GM12878 (cell line): ENCODE measurements at regions not wholly inside any gene's neighbourhood (a gene's known extent, or its start where the extent isn't known, plus 50 kb on each side); places are given as distances from the start of the nearest gene placed in this dataset.

Experiments
- ATAC-seq: fragments of 200-7000 bp; cut with Tn5 transposase; 3 replicates; pipeline ENCODE4 v1.9.1; 2020; ENCODE audit warnings: mild to moderate bottlenecking, moderate library complexity
- BruUV-seq: library from RNA; stranded (reverse); fragments of 400-500 nt; replicated peaks from 2 replicates; lab custom pipeline; 2021; lab: Mats Ljungman, UMichigan
- CTCF ChIA-PET: fragments of 300-600 bp; sonication (Branson Sonifier 250); formaldehyde crosslinking; extraction: SDS; loops from one replicate; lab custom pipeline; 2021; ENCODE audit warnings: inconsistent platforms; lab: Yijun Ruan, JAX
- POLR2A ChIA-PET: fragments of 350-600 bp; formaldehyde crosslinking; extraction: SDS; loops from one replicate; lab custom pipeline; 2021; ENCODE audit warnings: inconsistent platforms; lab: Charles Lee
- RAD21 ChIA-PET: fragments of 300-600 bp; sonication (Branson Sonifier 250); formaldehyde crosslinking; loops from one replicate; lab custom pipeline; 2023; ENCODE audit warnings: antibody characterized with exemption; ENCODE audit not compliant: unreplicated experiment; lab: Charles Lee
- SMC1A ChIA-PET: fragments of 300-600 bp; sonication (Branson Sonifier 250); formaldehyde crosslinking; loops from one replicate; lab custom pipeline; 2023; ENCODE audit not compliant: unreplicated experiment, uncharacterized antibody; lab: Charles Lee
- DNase-seq: peaks from one replicate; pipeline ENCODE4 v3.0.0-alpha.2; 2011; ENCODE audit warnings: low read depth, low spot score
- FAIRE-seq: peaks from 3 replicates; lab custom pipeline; 2011; peaks lifted over from hg19 to GRCh38; lab: Jason Lieb, UNC
- H2AFZ ChIP-seq: 2 replicates; pipeline ENCODE4 v1.6.0; 2011; ENCODE audit warnings: low read depth, low read length, control low read depth; ENCODE audit not compliant: control insufficient read depth
- H3K27ac ChIP-seq: 2 replicates; pipeline ENCODE4 v1.5.1; 2011; ENCODE audit warnings: control low read depth; ENCODE audit not compliant: control insufficient read depth, insufficient read depth
- H3K27me3 ChIP-seq, 2 experiments: replicated peaks in 1 of 2; 2 replicates each; pipeline versions ENCODE4 v1.6.0 to v1.6.1; 2011; ENCODE audit warnings: low read length in 1 of 2; ENCODE audit not compliant: control insufficient read depth in 2 of 2, insufficient read depth in 2 of 2
- H3K36me3 ChIP-seq, 2 experiments: 2 replicates each; pipeline ENCODE4 v1.5.1; 2011; ENCODE audit warnings: low read length in 1 of 2; ENCODE audit not compliant: control insufficient read depth in 2 of 2, insufficient read depth in 2 of 2
- H3K4me1 ChIP-seq: 2 replicates; pipeline ENCODE4 v1.6.1; 2011; ENCODE audit warnings: mild to moderate bottlenecking, low read length, moderate library complexity, mixed read lengths; ENCODE audit not compliant: control insufficient read depth, insufficient read depth
- H3K4me2 ChIP-seq: 2 replicates; pipeline ENCODE4 v1.6.0; 2011; ENCODE audit warnings: control low read depth; ENCODE audit not compliant: control insufficient read depth, insufficient read depth
- H3K4me3 ChIP-seq: fragments of 200-600 bp; sonication (generic); 2 replicates; pipeline ENCODE4 v1.5.1; 2016
- H3K79me2 ChIP-seq: 2 replicates; pipeline ENCODE4 v1.6.0; 2011; ENCODE audit warnings: low read length; ENCODE audit not compliant: control insufficient read depth, insufficient read depth
- H3K9ac ChIP-seq: 2 replicates; pipeline ENCODE4 v1.8.0; 2011; ENCODE audit warnings: low read length, control low read depth, mixed read lengths; ENCODE audit not compliant: control insufficient read depth, insufficient read depth
- H3K9me3 ChIP-seq: replicated peaks from 3 replicates; pipeline ENCODE4 v1.5.1; 2011; ENCODE audit warnings: mild to moderate bottlenecking, low read length; ENCODE audit not compliant: control insufficient read depth, insufficient read depth
- H4K20me1 ChIP-seq: 2 replicates; pipeline ENCODE4 v1.6.0; 2011; ENCODE audit not compliant: control insufficient read depth, insufficient read depth
- CBX3 ChIP-seq: fragments of 200-600 bp; sonication (generic); IDR thresholded peaks from 2 replicates; pipeline ENCODE4 v1.6.1; 2016; ENCODE audit warnings: low read depth, borderline replicate concordance
- CEBPB ChIP-seq, 2 experiments: fragments of 150-350 bp in 1 of 2; IDR thresholded peaks; 2 replicates each; pipeline ENCODE4 v1.6.1; 2012 to 2014; ENCODE audit warnings: low read depth in 2 of 2, low read length in 2 of 2, borderline replicate concordance in 1 of 2, inconsistent platforms in 1 of 2
- ETV6 ChIP-seq, 2 experiments: fragments of 450-650 bp in 1 of 2; IDR thresholded peaks in 1 of 2; conservative IDR thresholded peaks in 1 of 2; 2 replicates each; pipeline ENCODE4 v1.6.1; 2014; ENCODE audit warnings: antibody characterized with exemption in 1 of 2, borderline replicate concordance in 1 of 2, low read depth in 1 of 2, mild to moderate bottlenecking in 1 of 2, moderate library complexity in 1 of 2
- FOS ChIP-seq: IDR thresholded peaks from 3 replicates; pipeline ENCODE4 v1.6.1; 2011; ENCODE audit warnings: borderline replicate concordance; ENCODE audit not compliant: insufficient read length; ENCODE audit errors: extremely low read depth
- HDAC6 ChIP-seq: fragments of 200-600 bp; sonication (generic); IDR thresholded peaks from one replicate; pipeline ENCODE4 v1.8.0; 2017; ENCODE audit warnings: antibody characterized with exemption; ENCODE audit not compliant: unreplicated experiment
- JUND ChIP-seq: IDR thresholded peaks from 2 replicates; pipeline ENCODE4 v1.6.1; 2012; ENCODE audit warnings: low read depth, mild to moderate bottlenecking, low read length, improper control_type of control experiment, moderate library complexity
- KAT2A ChIP-seq: conservative IDR thresholded peaks from 2 replicates; pipeline ENCODE4 v1.6.1; 2011; ENCODE audit warnings: low read depth, low read length; ENCODE audit not compliant: control insufficient read depth
- MYB ChIP-seq: fragments of 150-350 bp; IDR thresholded peaks from 2 replicates; pipeline ENCODE4 v1.6.1; 2014; ENCODE audit warnings: mild to moderate bottlenecking, low read depth, low read length, borderline replicate concordance
- SREBF1 ChIP-seq: IDR thresholded peaks from 2 replicates; pipeline ENCODE4 v1.6.1; 2012; ENCODE audit warnings: mild to moderate bottlenecking, low read length
- SRF ChIP-seq, 2 experiments: IDR thresholded peaks; 2 replicates each; pipeline ENCODE4 v1.6.1; 2011; ENCODE audit warnings: low read depth in 2 of 2, low read length in 2 of 2, mild to moderate bottlenecking in 1 of 2, moderate library complexity in 1 of 2
- STAT1 ChIP-seq: fragments of 450-650 bp; conservative IDR thresholded peaks from 2 replicates; pipeline ENCODE4 v1.6.1; 2014; ENCODE audit warnings: antibody characterized with exemption, mild to moderate bottlenecking
- SUPT20H ChIP-seq: IDR thresholded peaks from 2 replicates; pipeline ENCODE4 v1.6.1; 2011; ENCODE audit warnings: low read depth, mild to moderate bottlenecking, low read length, moderate library complexity, borderline replicate concordance; ENCODE audit not compliant: control insufficient read depth
- TBL1XR1 ChIP-seq: IDR thresholded peaks from 2 replicates; pipeline ENCODE4 v1.6.1; 2012; ENCODE audit warnings: low read depth, low read length, improper control_type of control experiment
- YY1 ChIP-seq: IDR thresholded peaks from 2 replicates; pipeline ENCODE4 v1.6.1; 2011; ENCODE audit warnings: low read depth, mild to moderate bottlenecking, low read length
- WGBS: methylation state at CpG from one replicate; pipeline ENCODE4 v1.1.6; 2016; ENCODE audit warnings: low lambda C conversion rate; ENCODE audit not compliant: insufficient replicate concordance, insufficient coverage; ENCODE audit errors: missing lambda C conversion rate; 5-methylcytosine and 5-hydroxymethylcytosine counted together
- in situ Hi-C: fragments of 300-500 bp; cut with MboI; formaldehyde crosslinking; loops from 9 replicates; pipeline ENCODE4 v1.14.3; 2018; ENCODE audit warnings: mixed read lengths
- intact Hi-C: fragments of 100-400 bp; cut with micrococcal nuclease; formaldehyde crosslinking; loops from one replicate; pipeline ENCODE4 v1.14.2; 2022; ENCODE audit not compliant: unreplicated experiment
- TF ChIP-seq, protein P1 (sequence below), 3 experiments: IDR thresholded peaks in 2 of 3; conservative IDR thresholded peaks in 1 of 3; 2 replicates each; pipeline ENCODE4 v1.5.1; 2011; ENCODE audit warnings: low read depth in 3 of 3, low read length in 3 of 3, mild to moderate bottlenecking in 3 of 3, control low read depth in 2 of 3, moderate library complexity in 2 of 3, inconsistent platforms in 1 of 3, mixed read lengths in 1 of 3; ENCODE audit not compliant: control insufficient read depth in 2 of 3, insufficient read depth in 1 of 3; ENCODE audit errors: extremely low read depth in 1 of 3
- TF ChIP-seq, protein P2 (sequence below): IDR thresholded peaks from 2 replicates; pipeline ENCODE4 v1.6.1; 2012; ENCODE audit warnings: low read depth, low read length, improper control_type of control experiment
- TF ChIP-seq, protein P3 (sequence below): fragments of 450-650 bp; IDR thresholded peaks from 2 replicates; pipeline ENCODE4 v1.6.1; 2017; ENCODE audit warnings: mild to moderate bottlenecking, low read depth, inconsistent platforms; ENCODE audit not compliant: poor library complexity, severe bottlenecking

DNA sequence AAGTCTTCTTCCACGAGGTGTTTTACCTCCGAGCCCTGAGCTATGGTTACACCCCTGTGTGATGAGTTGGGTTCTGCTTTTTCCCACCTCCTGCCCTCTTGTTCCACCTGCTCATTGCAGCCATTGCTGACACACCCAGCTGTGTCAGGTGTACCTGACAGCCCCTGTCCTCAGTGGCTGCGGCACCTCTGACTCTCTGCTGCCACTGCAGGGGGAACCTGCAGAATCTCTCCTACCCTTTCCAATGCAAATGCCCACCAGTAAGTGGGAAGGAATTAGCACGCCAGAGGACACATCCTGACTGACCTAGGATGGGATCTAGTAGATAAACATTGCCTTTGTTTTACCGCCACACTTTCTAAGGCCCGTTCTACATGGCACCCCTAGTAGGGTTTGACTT, 600.9 kb upstream of the MKI67 start (continued):
- TF ChIP-seq SREBF1, result no peak
- TF ChIP-seq SUPT20H, result no peak
- TF ChIP-seq, protein P1, sequence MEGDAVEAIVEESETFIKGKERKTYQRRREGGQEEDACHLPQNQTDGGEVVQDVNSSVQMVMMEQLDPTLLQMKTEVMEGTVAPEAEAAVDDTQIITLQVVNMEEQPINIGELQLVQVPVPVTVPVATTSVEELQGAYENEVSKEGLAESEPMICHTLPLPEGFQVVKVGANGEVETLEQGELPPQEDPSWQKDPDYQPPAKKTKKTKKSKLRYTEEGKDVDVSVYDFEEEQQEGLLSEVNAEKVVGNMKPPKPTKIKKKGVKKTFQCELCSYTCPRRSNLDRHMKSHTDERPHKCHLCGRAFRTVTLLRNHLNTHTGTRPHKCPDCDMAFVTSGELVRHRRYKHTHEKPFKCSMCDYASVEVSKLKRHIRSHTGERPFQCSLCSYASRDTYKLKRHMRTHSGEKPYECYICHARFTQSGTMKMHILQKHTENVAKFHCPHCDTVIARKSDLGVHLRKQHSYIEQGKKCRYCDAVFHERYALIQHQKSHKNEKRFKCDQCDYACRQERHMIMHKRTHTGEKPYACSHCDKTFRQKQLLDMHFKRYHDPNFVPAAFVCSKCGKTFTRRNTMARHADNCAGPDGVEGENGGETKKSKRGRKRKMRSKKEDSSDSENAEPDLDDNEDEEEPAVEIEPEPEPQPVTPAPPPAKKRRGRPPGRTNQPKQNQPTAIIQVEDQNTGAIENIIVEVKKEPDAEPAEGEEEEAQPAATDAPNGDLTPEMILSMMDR (IDR thresholded peaks at IDR 0.05 in 2 of 3, conservative IDR thresholded peaks at IDR 0.05 in 1 of 3; ENCODE audit: control insufficient read depth in 2 of 3, extremely low read depth in 1 of 3, insufficient read depth in 1 of 3, low read depth in 3 of 3, low read length in 3 of 3), result no peak
- TF ChIP-seq FOS, result no peak
- TF ChIP-seq TBL1XR1, result no peak
- TF ChIP-seq ETV6 (conservative IDR thresholded peaks at IDR 0.05 in 1 of 2, IDR thresholded peaks at IDR 0.05 in 1 of 2; ENCODE audit: borderline replicate concordance in 1 of 2, low read depth in 1 of 2), result no peak
- TF ChIP-seq CEBPB (IDR thresholded peaks at IDR 0.05; ENCODE audit: borderline replicate concordance in 1 of 2, low read depth in 2 of 2, low read length in 2 of 2), result no peak
- no peak for TF ChIP-seq CBX3
- TF ChIP-seq SRF (IDR thresholded peaks at IDR 0.05; ENCODE audit: low read depth in 2 of 2, low read length in 2 of 2), result no peak
- TF ChIP-seq, all 136 proteins: peak for 0

DNA sequence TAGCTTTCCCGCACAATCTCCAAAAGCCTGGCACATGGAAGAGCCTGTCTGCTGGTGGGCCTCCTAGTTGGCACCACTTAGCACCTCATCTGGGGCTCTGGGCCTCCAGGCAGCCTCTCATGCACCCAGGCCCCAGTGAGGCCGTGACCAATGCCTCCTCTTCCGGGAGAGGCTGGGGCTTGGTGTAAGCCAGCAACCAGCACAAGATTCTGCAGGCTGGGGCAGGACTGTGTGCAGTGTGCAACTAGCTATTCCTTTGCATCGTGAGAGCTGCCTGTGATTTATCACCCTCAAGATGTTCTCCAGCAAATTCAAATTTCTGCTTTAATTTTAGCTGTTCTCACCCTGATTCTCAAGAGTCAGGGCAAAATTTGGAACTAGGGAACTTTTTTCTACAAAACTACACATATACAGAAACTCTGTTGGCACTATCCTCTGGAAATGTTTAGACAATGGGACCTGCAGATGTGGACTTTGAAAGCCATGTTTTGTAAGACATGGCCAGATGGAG, 603.7 kb upstream of the MKI67 start:
- Histone ChIP-seq H2AFZ (no peak overlapping the region), H3K9me3 (no peaks in the 10 kb centered on the region), H3K27me3 (no peaks in the 10 kb centered on the region), H3K4me2 (no peak overlapping the region), H3K27ac (no peak overlapping the region), H3K36me3 (no peaks in the 10 kb centered on the region), H3K4me3 (no peak overlapping the region), H3K79me2 (no peaks in the 10 kb centered on the region), H4K20me1 (no peaks in the 10 kb centered on the region), H3K9ac (no peak overlapping the region), H3K4me1 (no peaks in the 10 kb centered on the region)
- no TSS peak for BruUV-seq
- RAD21 ChIA-PET, result no interaction called here
- no peak for ATAC-seq
- intact Hi-C loops, result no loop called here
- SMC1A ChIA-PET, result no interaction called here
- CTCF ChIA-PET, result no interaction called here
- DNase-seq, result no peak
- in situ Hi-C loops, result no loop called here
- WGBS, result 6% methylated on average over 4 of the region's 4 CpGs
- no peak for FAIRE-seq
- POLR2A ChIA-PET, result no interaction called here
- TF ChIP-seq, protein P2, sequence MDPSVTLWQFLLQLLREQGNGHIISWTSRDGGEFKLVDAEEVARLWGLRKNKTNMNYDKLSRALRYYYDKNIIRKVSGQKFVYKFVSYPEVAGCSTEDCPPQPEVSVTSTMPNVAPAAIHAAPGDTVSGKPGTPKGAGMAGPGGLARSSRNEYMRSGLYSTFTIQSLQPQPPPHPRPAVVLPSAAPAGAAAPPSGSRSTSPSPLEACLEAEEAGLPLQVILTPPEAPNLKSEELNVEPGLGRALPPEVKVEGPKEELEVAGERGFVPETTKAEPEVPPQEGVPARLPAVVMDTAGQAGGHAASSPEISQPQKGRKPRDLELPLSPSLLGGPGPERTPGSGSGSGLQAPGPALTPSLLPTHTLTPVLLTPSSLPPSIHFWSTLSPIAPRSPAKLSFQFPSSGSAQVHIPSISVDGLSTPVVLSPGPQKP, result no peak
- TF ChIP-seq KAT2A (no peak), HDAC6 (no peak), CEBPB (IDR thresholded peaks at IDR 0.05; ENCODE audit: borderline replicate concordance in 1 of 2, low read depth in 2 of 2, low read length in 2 of 2) (no peak), YY1 (no peak), STAT1 (no peak), JUND (no peak), MYB (no peak)
- TF ChIP-seq, protein P3, sequence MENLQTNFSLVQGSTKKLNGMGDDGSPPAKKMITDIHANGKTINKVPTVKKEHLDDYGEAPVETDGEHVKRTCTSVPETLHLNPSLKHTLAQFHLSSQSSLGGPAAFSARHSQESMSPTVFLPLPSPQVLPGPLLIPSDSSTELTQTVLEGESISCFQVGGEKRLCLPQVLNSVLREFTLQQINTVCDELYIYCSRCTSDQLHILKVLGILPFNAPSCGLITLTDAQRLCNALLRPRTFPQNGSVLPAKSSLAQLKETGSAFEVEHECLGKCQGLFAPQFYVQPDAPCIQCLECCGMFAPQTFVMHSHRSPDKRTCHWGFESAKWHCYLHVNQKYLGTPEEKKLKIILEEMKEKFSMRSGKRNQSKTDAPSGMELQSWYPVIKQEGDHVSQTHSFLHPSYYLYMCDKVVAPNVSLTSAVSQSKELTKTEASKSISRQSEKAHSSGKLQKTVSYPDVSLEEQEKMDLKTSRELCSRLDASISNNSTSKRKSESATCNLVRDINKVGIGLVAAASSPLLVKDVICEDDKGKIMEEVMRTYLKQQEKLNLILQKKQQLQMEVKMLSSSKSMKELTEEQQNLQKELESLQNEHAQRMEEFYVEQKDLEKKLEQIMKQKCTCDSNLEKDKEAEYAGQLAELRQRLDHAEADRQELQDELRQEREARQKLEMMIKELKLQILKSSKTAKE, result no peak
